ENCODE measurements at regions not wholly inside any gene's neighbourhood (a gene's known extent, or its start where the extent isn't known, plus 50 kb on each side); places are given as distances from the start of the nearest gene placed in this dataset.
"Not testable (repeated sequence)": the region's sequence is repeated elsewhere in the genome, so short reads cannot be mapped to it uniquely, and the experiment has no call there.

DNA sequence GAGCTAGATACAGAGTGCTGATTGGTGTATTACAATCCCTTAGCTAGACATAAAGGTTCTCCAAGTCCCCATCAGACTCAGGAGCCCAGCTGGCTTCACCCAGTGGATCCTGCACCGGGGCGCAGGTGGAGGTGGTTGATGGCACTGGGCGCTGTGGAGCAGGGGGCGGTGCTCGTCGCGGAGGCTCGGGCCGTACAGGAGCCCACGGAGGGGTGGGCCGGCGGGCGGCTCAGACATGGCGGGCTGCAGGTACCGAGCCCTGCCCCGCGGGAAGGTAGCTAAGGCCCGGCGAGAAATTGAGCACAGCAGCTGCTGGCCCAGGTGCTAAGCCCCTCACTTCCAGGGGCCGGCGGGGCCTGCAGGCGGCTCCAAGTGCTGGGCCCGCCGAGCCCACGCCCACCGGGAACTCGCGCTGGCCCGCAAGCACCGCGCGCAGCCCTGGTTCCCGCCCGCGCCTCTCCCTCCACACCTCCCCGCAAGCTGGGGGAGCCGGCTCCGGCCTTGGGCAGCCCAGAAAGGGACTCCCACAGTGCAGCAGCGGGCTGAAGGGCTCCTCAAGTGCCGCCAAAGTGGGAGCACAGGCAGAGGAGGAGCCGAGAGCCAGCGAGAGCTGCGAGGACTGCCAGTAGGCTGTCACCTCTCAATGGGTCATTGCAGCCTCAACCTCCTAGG lies 96.4 kb upstream of the MYO10 start:
- H3K9me3 Mint-ChIP-seq (ENCODE audit: insufficient read depth); H3K27me3 Mint-ChIP-seq; H3K4me3 ChIP-seq (ENCODE audit: control extremely low read depth in 1 of 5, extremely low read depth in 1 of 5, insufficient read depth in 1 of 5, low read depth in 2 of 5, low read length in 4 of 5); DNase-seq; H3K79me2 ChIP-seq (ENCODE audit: control insufficient read depth, insufficient read depth, low read length); intact Hi-C loops (cut with micrococcal nuclease); H3K9ac ChIP-seq (ENCODE audit: low read length); H4K20me1 ChIP-seq (ENCODE audit: control insufficient read depth, insufficient read depth, low read length, poor library complexity, severe bottlenecking); H2AFZ ChIP-seq (ENCODE audit: insufficient read depth, low read depth, low read length, poor library complexity, severe bottlenecking); H3K36me3 ChIP-seq (replicated peaks in 1 of 2; ENCODE audit: control extremely low read depth in 1 of 2, control insufficient read depth in 1 of 2, extremely low read depth in 1 of 2, insufficient read depth in 2 of 2, low read length in 1 of 2); H3K27ac Mint-ChIP-seq; POLR2A ChIA-PET; H3K4me1 ChIP-seq (ENCODE audit: control insufficient read depth in 2 of 2, insufficient read depth in 2 of 2, low read length in 2 of 2); ATAC-seq (ENCODE audit: low read depth); H3K4me3 Mint-ChIP-seq; H3K27me3 ChIP-seq (replicated peaks in 1 of 4; ENCODE audit: control extremely low read depth in 1 of 4, control insufficient read depth in 3 of 4, insufficient read depth in 4 of 4, low read length in 3 of 4); H3K27ac ChIP-seq (ENCODE audit: low read length in 2 of 2); H3K4me1 Mint-ChIP-seq; CTCF ChIA-PET; H3K4me2 ChIP-seq (replicated peaks; ENCODE audit: low read depth, low read length, poor library complexity, severe bottlenecking): not testable (repeated sequence)
- WGBS (ENCODE audit: insufficient coverage) = 98% methylated on average over 43 of the region's 43 CpGs
- peaks cover 0 to 14% (median 0%) of the 10 kb centered on the region in 3 donors for H3K9me3 ChIP-seq (ENCODE audit: control extremely low read depth in 1 of 3, control insufficient read depth in 2 of 3, insufficient read depth in 1 of 3, low read length in 2 of 3)

DNA sequence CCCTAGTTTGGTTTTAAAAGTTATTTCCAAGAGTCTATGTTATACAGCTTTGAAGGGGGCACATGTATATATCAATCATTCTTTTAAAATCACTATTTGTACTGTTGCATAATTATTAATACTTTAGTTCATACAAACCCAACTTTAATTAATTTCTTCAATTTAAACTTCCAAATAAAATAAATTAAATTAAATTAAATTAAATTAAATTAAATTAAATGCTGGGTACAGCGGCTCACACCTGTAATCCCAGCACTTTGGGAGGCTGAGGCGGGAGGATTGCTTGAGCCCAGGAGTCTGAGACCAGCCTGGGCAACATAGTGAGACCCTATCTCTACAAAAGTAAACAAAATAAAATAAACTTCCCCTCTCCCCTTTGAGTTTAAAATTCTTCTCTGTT lies 98.9 kb upstream of the MYO10 start:
- H3K9me3 Mint-ChIP-seq (ENCODE audit: insufficient read depth); H2AFZ ChIP-seq (ENCODE audit: insufficient read depth, low read depth, low read length, poor library complexity, severe bottlenecking); DNase-seq; H3K36me3 ChIP-seq (replicated peaks in 1 of 2; ENCODE audit: control extremely low read depth in 1 of 2, control insufficient read depth in 1 of 2, extremely low read depth in 1 of 2, insufficient read depth in 2 of 2, low read length in 1 of 2); H4K20me1 ChIP-seq (ENCODE audit: control insufficient read depth, insufficient read depth, low read length, poor library complexity, severe bottlenecking); H3K4me3 ChIP-seq (ENCODE audit: control extremely low read depth in 1 of 5, extremely low read depth in 1 of 5, insufficient read depth in 1 of 5, low read depth in 2 of 5, low read length in 4 of 5); POLR2A ChIA-PET; H3K27me3 ChIP-seq (replicated peaks in 1 of 4; ENCODE audit: control extremely low read depth in 1 of 4, control insufficient read depth in 3 of 4, insufficient read depth in 4 of 4, low read length in 3 of 4); H3K27me3 Mint-ChIP-seq; H3K4me2 ChIP-seq (replicated peaks; ENCODE audit: low read depth, low read length, poor library complexity, severe bottlenecking); H3K9ac ChIP-seq (ENCODE audit: low read length); intact Hi-C loops (cut with micrococcal nuclease); H3K4me3 Mint-ChIP-seq; H3K4me1 ChIP-seq (ENCODE audit: control insufficient read depth in 2 of 2, insufficient read depth in 2 of 2, low read length in 2 of 2); ATAC-seq (ENCODE audit: low read depth); CTCF ChIA-PET; H3K27ac Mint-ChIP-seq; H3K79me2 ChIP-seq (ENCODE audit: control insufficient read depth, insufficient read depth, low read length); H3K27ac ChIP-seq (ENCODE audit: low read length in 2 of 2); H3K4me1 Mint-ChIP-seq: not testable (repeated sequence)
- peaks cover 0 to 11% (median 0%) of the 10 kb centered on the region in 3 donors for H3K9me3 ChIP-seq (ENCODE audit: control extremely low read depth in 1 of 3, control insufficient read depth in 2 of 3, insufficient read depth in 1 of 3, low read length in 2 of 3)
- WGBS (ENCODE audit: insufficient coverage) = no CpG with 5 or more reads among the region's 2 CpGs
